ENCODE measurements at regions not wholly inside any gene's neighbourhood (a gene's known extent, or its start where the extent isn't known, plus 50 kb on each side); places are given as distances from the start of the nearest gene placed in this dataset.

- H3K27me3 Mint-ChIP-seq (ENCODE audit: low read depth), result peaks cover 11% of the 10 kb centered on the region
- no peaks in the 10 kb centered on the region for H3K36me3 Mint-ChIP-seq
- H3K9me3 Mint-ChIP-seq, result peaks cover 8% of the 10 kb centered on the region
- no peak for DNase-seq (ENCODE audit: low spot score in 2 of 2, unreplicated experiment in 2 of 2)
- peaks cover 12% of the 10 kb centered on the region for H3K4me1 Mint-ChIP-seq
- no peak overlapping the region for H3K27ac Mint-ChIP-seq
- TF ChIP-seq, protein P1, sequence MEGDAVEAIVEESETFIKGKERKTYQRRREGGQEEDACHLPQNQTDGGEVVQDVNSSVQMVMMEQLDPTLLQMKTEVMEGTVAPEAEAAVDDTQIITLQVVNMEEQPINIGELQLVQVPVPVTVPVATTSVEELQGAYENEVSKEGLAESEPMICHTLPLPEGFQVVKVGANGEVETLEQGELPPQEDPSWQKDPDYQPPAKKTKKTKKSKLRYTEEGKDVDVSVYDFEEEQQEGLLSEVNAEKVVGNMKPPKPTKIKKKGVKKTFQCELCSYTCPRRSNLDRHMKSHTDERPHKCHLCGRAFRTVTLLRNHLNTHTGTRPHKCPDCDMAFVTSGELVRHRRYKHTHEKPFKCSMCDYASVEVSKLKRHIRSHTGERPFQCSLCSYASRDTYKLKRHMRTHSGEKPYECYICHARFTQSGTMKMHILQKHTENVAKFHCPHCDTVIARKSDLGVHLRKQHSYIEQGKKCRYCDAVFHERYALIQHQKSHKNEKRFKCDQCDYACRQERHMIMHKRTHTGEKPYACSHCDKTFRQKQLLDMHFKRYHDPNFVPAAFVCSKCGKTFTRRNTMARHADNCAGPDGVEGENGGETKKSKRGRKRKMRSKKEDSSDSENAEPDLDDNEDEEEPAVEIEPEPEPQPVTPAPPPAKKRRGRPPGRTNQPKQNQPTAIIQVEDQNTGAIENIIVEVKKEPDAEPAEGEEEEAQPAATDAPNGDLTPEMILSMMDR (IDR thresholded peaks at IDR 0.05; ENCODE audit: unreplicated experiment), result no peak
- H3K4me3 Mint-ChIP-seq, result no peak overlapping the region
Measured at GRCh38 chr7:35419391-35419755, 165.5 kb upstream of the TBX20 start.

DNA sequence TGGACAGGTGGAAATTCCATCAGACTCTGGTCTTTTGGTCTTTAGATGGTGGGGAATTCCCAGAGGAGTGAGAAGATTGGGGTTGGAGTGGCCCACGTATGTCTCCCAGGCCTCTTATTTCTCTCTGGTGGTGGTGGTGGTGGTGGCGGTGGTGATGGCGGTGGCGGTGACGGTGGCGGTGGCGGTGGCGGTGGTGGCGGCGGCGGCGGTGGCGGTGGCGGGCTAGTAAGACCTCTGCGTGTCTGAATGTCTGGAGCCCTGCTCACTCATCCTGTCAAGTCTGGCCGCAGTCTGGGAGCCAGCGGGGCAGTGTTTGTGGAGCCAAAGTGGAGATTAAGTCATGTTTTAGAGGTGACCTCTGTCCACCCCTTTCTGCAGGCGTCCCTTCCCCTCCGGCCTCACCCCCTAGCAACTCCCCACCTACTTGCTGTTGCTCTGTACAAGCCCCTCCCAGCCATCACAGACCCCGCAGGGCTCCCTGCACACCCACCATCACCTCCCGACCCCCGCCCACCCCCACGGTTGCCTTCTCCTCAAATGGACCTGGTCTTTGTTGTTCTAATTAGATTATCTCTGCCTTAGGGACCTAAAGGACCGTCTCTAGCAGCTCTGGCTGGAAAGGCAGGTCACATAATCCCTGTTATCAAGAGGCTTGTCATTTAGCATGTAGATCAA is 165.0 kb upstream of the TBX20 start:
- Mint-ChIP-seq H3K27me3 (ENCODE audit: low read depth) (peaks cover 14% of the 10 kb centered on the region), H3K4me1 (peaks cover 12% of the 10 kb centered on the region), H3K4me3 (no peak overlapping the region), H3K27ac (no peak overlapping the region), H3K9me3 (peaks cover 3% of the 10 kb centered on the region), H3K36me3 (no peaks in the 10 kb centered on the region)
- TF ChIP-seq, protein P1 (IDR thresholded peaks at IDR 0.05; ENCODE audit: unreplicated experiment), result no peak
- no peak for DNase-seq (ENCODE audit: low spot score in 2 of 2, unreplicated experiment in 2 of 2)

- Mint-ChIP-seq H3K27me3 (ENCODE audit: low read depth) (peaks cover 22% of the 10 kb centered on the region), H3K4me1 (peaks cover 12% of the 10 kb centered on the region), H3K36me3 (no peaks in the 10 kb centered on the region), H3K9me3 (peaks cover 4% of the 10 kb centered on the region), H3K27ac (no peak overlapping the region), H3K4me3 (no peak overlapping the region)
- DNase-seq (ENCODE audit: low spot score in 2 of 2, unreplicated experiment in 2 of 2), result no peak
- TF ChIP-seq, protein P1 (IDR thresholded peaks at IDR 0.05; ENCODE audit: unreplicated experiment), result no peak
Measured at GRCh38 chr7:35416568-35416967, 162.7 kb upstream of the TBX20 start.

GRCh38 chr7:35415411-35415822 is 161.5 kb upstream of the TBX20 start:
- TF ChIP-seq, protein P1 (IDR thresholded peaks at IDR 0.05; ENCODE audit: unreplicated experiment), result no peak
- H3K4me3 Mint-ChIP-seq, result no peak overlapping the region
- H3K4me1 Mint-ChIP-seq, result peaks cover 16% of the 10 kb centered on the region
- peaks cover 30% of the 10 kb centered on the region for H3K27me3 Mint-ChIP-seq (ENCODE audit: low read depth)
- DNase-seq (ENCODE audit: low spot score in 2 of 2, unreplicated experiment in 2 of 2), result no peak
- H3K9me3 Mint-ChIP-seq, result peaks cover 4% of the 10 kb centered on the region
- H3K36me3 Mint-ChIP-seq, result no peaks in the 10 kb centered on the region
- no peak overlapping the region for H3K27ac Mint-ChIP-seq

DNA sequence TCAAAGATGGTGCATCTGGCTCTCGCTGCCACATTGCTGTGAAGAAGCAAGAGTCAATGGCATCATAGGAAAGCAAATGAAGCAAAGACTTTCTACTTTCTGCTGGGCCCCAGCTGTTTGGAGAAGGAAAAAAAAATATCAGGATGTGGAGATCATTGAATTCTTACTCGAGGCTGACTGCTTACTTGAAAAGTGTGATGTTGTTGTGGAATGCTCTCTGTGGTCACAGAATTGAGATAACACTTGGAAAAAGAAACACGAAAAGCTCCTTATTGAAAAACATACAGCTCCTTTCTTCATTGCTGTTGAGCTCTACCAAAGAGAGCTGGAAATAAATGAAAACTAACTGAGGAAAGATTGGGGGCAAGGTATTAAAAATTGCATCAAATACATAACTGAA is 157.4 kb upstream of the TBX20 start:
- H3K36me3 Mint-ChIP-seq, result no peaks in the 10 kb centered on the region
- peaks cover 31% of the 10 kb centered on the region for H3K27me3 Mint-ChIP-seq (ENCODE audit: low read depth)
- H3K4me1 Mint-ChIP-seq, result peaks cover 9% of the 10 kb centered on the region
- TF ChIP-seq, protein P1 (IDR thresholded peaks at IDR 0.05; ENCODE audit: unreplicated experiment), result no peak
- no peak for DNase-seq (ENCODE audit: low spot score in 2 of 2, unreplicated experiment in 2 of 2)
- H3K4me3 Mint-ChIP-seq, result no peak overlapping the region
- peaks cover 4% of the 10 kb centered on the region for H3K9me3 Mint-ChIP-seq
- no peak overlapping the region for H3K27ac Mint-ChIP-seq

- H3K27ac Mint-ChIP-seq, result no peak overlapping the region
- H3K4me1 Mint-ChIP-seq, result peaks cover 3% of the 10 kb centered on the region
- DNase-seq (ENCODE audit: low spot score in 2 of 2, unreplicated experiment in 2 of 2), result no peak
- no peak overlapping the region for H3K4me3 Mint-ChIP-seq
- peaks cover 9% of the 10 kb centered on the region for H3K27me3 Mint-ChIP-seq (ENCODE audit: low read depth)
- H3K9me3 Mint-ChIP-seq, result no peaks in the 10 kb centered on the region
- H3K36me3 Mint-ChIP-seq, result no peaks in the 10 kb centered on the region
- TF ChIP-seq, protein P1 (IDR thresholded peaks at IDR 0.05; ENCODE audit: unreplicated experiment), result no peak
Measured at GRCh38 chr7:35405461-35405860, 151.6 kb upstream of the TBX20 start.

Data from mesothelial cell of epicardium (in vitro differentiated cells).